Astrocyte (in vitro differentiated cells and primary cell): ENCODE measurements at regions not wholly inside any gene's neighbourhood (a gene's known extent, or its start where the extent isn't known, plus 50 kb on each side); places are given as distances from the start of the nearest gene placed in this dataset.

ENCODE experiments used
- DNase-seq: peaks from one replicate; pipeline ENCODE4 v3.0.0-alpha.2; 2010; ENCODE audit warnings: low read depth
- FAIRE-seq: peaks from 2 replicates; lab custom pipeline; 2011; peaks lifted over from hg19 to GRCh38; lab: Jason Lieb, UNC
- H2AFZ ChIP-seq: 2 replicates; pipeline ENCODE4 v1.6.0; 2012; ENCODE audit warnings: low read depth, low read length, inconsistent platforms
- H3K27ac ChIP-seq: 2 replicates; pipeline ENCODE4 v1.5.1; 2011; ENCODE audit warnings: low read depth, low read length, inconsistent platforms
- H3K27me3 ChIP-seq: 2 replicates; pipeline ENCODE4 v1.6.0; 2011; ENCODE audit warnings: low read length, inconsistent platforms; ENCODE audit not compliant: insufficient read depth
- H3K36me3 ChIP-seq: 2 replicates; pipeline ENCODE4 v1.5.1; 2011; ENCODE audit warnings: low read length, inconsistent platforms; ENCODE audit not compliant: insufficient read depth
- H3K4me1 ChIP-seq: 2 replicates; pipeline ENCODE4 v1.5.1; 2011; ENCODE audit warnings: low read length, inconsistent platforms; ENCODE audit not compliant: insufficient read depth
- H3K4me2 ChIP-seq: 2 replicates; pipeline ENCODE4 v1.6.0; 2012; ENCODE audit warnings: low read length, inconsistent platforms
- H3K4me3 ChIP-seq: 2 replicates; pipeline ENCODE4 v1.5.1; 2011; ENCODE audit warnings: low read depth, mild to moderate bottlenecking, low read length, inconsistent platforms; ENCODE audit not compliant: insufficient read depth
- H3K79me2 ChIP-seq: 2 replicates; pipeline ENCODE4 v1.6.0; 2012; ENCODE audit warnings: mild to moderate bottlenecking, low read length, inconsistent platforms; ENCODE audit not compliant: insufficient read depth
- H3K9ac ChIP-seq: 2 replicates; pipeline ENCODE4 v1.6.0; 2012; ENCODE audit warnings: mild to moderate bottlenecking, low read length, inconsistent platforms
- H3K9me3 ChIP-seq: 2 replicates; pipeline ENCODE4 v1.5.1; 2012; ENCODE audit warnings: low read depth, mild to moderate bottlenecking, low read length, inconsistent platforms; ENCODE audit not compliant: insufficient read depth
- H4K20me1 ChIP-seq: 2 replicates; pipeline ENCODE4 v1.6.0; 2012; ENCODE audit warnings: low read length, inconsistent platforms; ENCODE audit not compliant: insufficient read depth
- H3K27ac Mint-ChIP-seq: one replicate; pipeline ENCODE4 v1.8.0; 2021; ENCODE audit warnings: mild to moderate bottlenecking, mixed read lengths; ENCODE audit not compliant: unreplicated experiment
- H3K27me3 Mint-ChIP-seq: one replicate; pipeline ENCODE4 v1.8.0; 2021; ENCODE audit warnings: low read depth, mixed read lengths; ENCODE audit not compliant: unreplicated experiment
- H3K36me3 Mint-ChIP-seq: one replicate; pipeline ENCODE4 v1.8.0; 2021; ENCODE audit warnings: low read depth, mixed read lengths; ENCODE audit not compliant: unreplicated experiment
- H3K4me1 Mint-ChIP-seq: one replicate; pipeline ENCODE4 v1.8.0; 2021; ENCODE audit warnings: low read depth, mixed read lengths; ENCODE audit not compliant: unreplicated experiment
- H3K4me3 Mint-ChIP-seq: one replicate; pipeline ENCODE4 v1.8.0; 2021; ENCODE audit warnings: mild to moderate bottlenecking, moderate library complexity, mixed read lengths; ENCODE audit not compliant: unreplicated experiment
- H3K9me3 Mint-ChIP-seq: one replicate; pipeline ENCODE4 v1.8.0; 2021; ENCODE audit warnings: mild to moderate bottlenecking, mixed read lengths; ENCODE audit not compliant: unreplicated experiment
- EZH2 ChIP-seq: IDR thresholded peaks from 2 replicates; pipeline ENCODE4 v1.6.1; 2012; ENCODE audit warnings: mild to moderate bottlenecking, low read length, inconsistent platforms; ENCODE audit not compliant: insufficient read depth
- TF ChIP-seq, protein P1 (sequence below): IDR thresholded peaks from 2 replicates; pipeline ENCODE4 v1.5.1; 2011; ENCODE audit warnings: low read depth, mild to moderate bottlenecking, inconsistent platforms, low read length, moderate library complexity; ENCODE audit not compliant: insufficient read depth

DNA sequence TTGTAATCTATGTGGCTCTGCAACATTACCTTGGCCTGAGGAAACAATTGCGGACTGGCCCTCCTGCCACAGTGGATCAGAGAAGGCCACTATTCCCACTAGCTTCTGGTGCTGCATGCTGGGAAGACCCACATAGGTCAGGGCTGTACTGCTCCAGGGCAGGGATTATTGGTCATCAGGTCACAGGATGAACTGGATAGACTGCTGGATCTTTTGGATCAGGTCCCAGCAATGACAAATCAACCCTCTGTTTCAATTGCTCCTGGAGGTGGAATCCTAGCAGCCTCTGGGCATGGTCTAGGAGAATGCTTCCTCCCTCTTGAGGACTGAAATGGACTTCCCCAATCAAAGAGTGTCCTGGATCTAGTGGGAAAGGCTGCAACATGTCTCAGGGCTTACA lies 66.7 kb upstream of the PHF24 start:
- H3K79me2 ChIP-seq, result no peaks in the 10 kb centered on the region
- H3K36me3 ChIP-seq, result no peaks in the 10 kb centered on the region
- no peak for FAIRE-seq
- Mint-ChIP-seq H3K27ac (no peak overlapping the region), H3K9me3 (no peaks in the 10 kb centered on the region), H3K36me3 (peaks cover 3% of the 10 kb centered on the region), H3K27me3 (peaks cover 43% of the 10 kb centered on the region), H3K4me1 (no peaks in the 10 kb centered on the region), H3K4me3 (no peak overlapping the region)
- H3K4me1 ChIP-seq, result no peaks in the 10 kb centered on the region
- H3K4me2 ChIP-seq, result no peak overlapping the region
- no peak overlapping the region for H3K9ac ChIP-seq
- H3K27ac ChIP-seq, result no peak overlapping the region
- H3K4me3 ChIP-seq, result no peak overlapping the region
- H2AFZ ChIP-seq, result no peak overlapping the region
- no peak for DNase-seq
- H4K20me1 ChIP-seq, result no peaks in the 10 kb centered on the region
- peaks cover 45% of the 10 kb centered on the region for H3K27me3 ChIP-seq
- no peaks in the 10 kb centered on the region for H3K9me3 ChIP-seq
- TF ChIP-seq, protein P1, sequence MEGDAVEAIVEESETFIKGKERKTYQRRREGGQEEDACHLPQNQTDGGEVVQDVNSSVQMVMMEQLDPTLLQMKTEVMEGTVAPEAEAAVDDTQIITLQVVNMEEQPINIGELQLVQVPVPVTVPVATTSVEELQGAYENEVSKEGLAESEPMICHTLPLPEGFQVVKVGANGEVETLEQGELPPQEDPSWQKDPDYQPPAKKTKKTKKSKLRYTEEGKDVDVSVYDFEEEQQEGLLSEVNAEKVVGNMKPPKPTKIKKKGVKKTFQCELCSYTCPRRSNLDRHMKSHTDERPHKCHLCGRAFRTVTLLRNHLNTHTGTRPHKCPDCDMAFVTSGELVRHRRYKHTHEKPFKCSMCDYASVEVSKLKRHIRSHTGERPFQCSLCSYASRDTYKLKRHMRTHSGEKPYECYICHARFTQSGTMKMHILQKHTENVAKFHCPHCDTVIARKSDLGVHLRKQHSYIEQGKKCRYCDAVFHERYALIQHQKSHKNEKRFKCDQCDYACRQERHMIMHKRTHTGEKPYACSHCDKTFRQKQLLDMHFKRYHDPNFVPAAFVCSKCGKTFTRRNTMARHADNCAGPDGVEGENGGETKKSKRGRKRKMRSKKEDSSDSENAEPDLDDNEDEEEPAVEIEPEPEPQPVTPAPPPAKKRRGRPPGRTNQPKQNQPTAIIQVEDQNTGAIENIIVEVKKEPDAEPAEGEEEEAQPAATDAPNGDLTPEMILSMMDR, result no peak
- TF ChIP-seq EZH2, result no peak

DNA sequence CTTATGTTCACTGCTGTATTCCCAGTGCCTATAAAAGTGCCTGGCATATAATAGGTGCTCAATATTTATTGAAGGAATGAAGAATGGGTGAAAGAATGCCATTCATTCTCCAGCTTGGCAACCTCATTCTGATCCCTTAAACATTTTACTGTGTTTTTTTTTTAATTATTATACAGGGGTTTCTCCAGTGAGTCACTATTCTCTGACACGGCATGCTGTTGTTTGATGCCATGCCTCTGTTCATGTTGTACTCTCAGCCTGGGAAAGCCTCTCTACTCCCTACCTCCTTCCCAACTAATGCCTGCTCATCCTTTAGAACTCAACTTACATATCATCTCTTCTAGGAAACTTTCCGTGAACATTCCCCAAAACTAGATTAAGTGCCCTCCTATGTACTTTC lies 70.2 kb upstream of the PHF24 start:
- no peaks in the 10 kb centered on the region for H3K4me1 Mint-ChIP-seq
- H3K27ac Mint-ChIP-seq, result no peak overlapping the region
- H2AFZ ChIP-seq, result no peak overlapping the region
- H4K20me1 ChIP-seq, result no peaks in the 10 kb centered on the region
- no peaks in the 10 kb centered on the region for H3K4me1 ChIP-seq
- no peak overlapping the region for H3K27ac ChIP-seq
- no peaks in the 10 kb centered on the region for H3K9me3 ChIP-seq
- TF ChIP-seq, protein P1, result no peak
- no peak for TF ChIP-seq EZH2
- H3K4me3 ChIP-seq, result no peak overlapping the region
- DNase-seq, result no peak
- no peak overlapping the region for H3K9ac ChIP-seq
- no peaks in the 10 kb centered on the region for H3K79me2 ChIP-seq
- peaks cover 15% of the 10 kb centered on the region for H3K27me3 Mint-ChIP-seq
- peaks cover 18% of the 10 kb centered on the region for H3K27me3 ChIP-seq
- no peak overlapping the region for H3K4me3 Mint-ChIP-seq
- peaks cover 5% of the 10 kb centered on the region for H3K9me3 Mint-ChIP-seq
- no peaks in the 10 kb centered on the region for H3K36me3 Mint-ChIP-seq
- H3K36me3 ChIP-seq, result no peaks in the 10 kb centered on the region
- no peak overlapping the region for H3K4me2 ChIP-seq
- FAIRE-seq, result no peak

DNA sequence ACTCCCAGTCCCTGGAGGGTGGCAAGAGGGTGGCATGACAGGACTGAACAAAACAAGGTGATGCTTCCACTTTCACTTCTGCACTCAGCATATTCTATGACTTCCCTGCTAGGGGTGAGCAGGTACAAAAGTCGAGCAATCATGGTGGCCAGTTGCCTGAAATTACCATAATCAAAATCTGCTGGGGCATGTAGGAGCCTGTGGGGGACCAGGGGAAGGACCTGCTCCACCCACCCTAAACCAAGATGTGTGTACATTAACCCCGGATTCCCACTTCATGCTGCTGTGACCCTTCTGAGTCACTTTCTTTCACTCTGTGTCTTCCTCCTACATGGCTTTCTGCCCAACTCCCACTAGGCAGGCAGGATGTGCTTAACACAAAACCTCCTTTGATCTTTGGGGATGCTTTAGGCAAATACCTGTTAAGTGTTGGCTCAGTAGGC lies 73.3 kb upstream of the PHF24 start:
- FAIRE-seq (no peak), DNase-seq (no peak)
- H3K9me3 Mint-ChIP-seq, result peaks cover 10% of the 10 kb centered on the region
- H3K4me2 ChIP-seq, result no peak overlapping the region
- no peak overlapping the region for H3K9ac ChIP-seq
- H3K27me3 Mint-ChIP-seq, result peaks cover 24% of the 10 kb centered on the region
- H4K20me1 ChIP-seq, result no peaks in the 10 kb centered on the region
- no peak overlapping the region for H3K4me3 ChIP-seq
- no peak overlapping the region for H3K27ac Mint-ChIP-seq
- no peaks in the 10 kb centered on the region for H3K36me3 Mint-ChIP-seq
- TF ChIP-seq, protein P1, result no peak
- H2AFZ ChIP-seq, result no peak overlapping the region
- no peaks in the 10 kb centered on the region for H3K4me1 Mint-ChIP-seq
- H3K36me3 ChIP-seq, result no peaks in the 10 kb centered on the region
- H3K27me3 ChIP-seq, result peaks cover 3% of the 10 kb centered on the region
- H3K4me3 Mint-ChIP-seq, result no peak overlapping the region
- H3K4me1 ChIP-seq, result no peaks in the 10 kb centered on the region
- H3K79me2 ChIP-seq, result no peaks in the 10 kb centered on the region
- no peaks in the 10 kb centered on the region for H3K9me3 ChIP-seq
- H3K27ac ChIP-seq, result no peak overlapping the region
